HG02885 (cell line): ENCODE measurements at regions not wholly inside any gene's neighbourhood (a gene's known extent, or its start where the extent isn't known, plus 50 kb on each side); places are given as distances from the start of the nearest gene placed in this dataset.
"Not testable (repeated sequence)": the region's sequence is repeated elsewhere in the genome, so short reads cannot be mapped to it uniquely, and the experiment has no call there.

Source experiments
- ATAC-seq: cut with Tn5 transposase; IDR thresholded peaks from one replicate; pipeline ENCODE4 v1.9.1; 2021; ENCODE audit warnings: mild to moderate bottlenecking; ENCODE audit not compliant: unreplicated experiment, poor library complexity

GRCh38 chrX:66698273-66699204 lies 59.7 kb upstream of the EDA2R start:
- no peak for ATAC-seq

GRCh38 chrX:66692512-66692911 lies 53.6 kb upstream of the EDA2R start:
- ATAC-seq, result not testable (repeated sequence)
